ENCODE measurements at regions not wholly inside any gene's neighbourhood (a gene's known extent, or its start where the extent isn't known, plus 50 kb on each side); places are given as distances from the start of the nearest gene placed in this dataset.

DNA sequence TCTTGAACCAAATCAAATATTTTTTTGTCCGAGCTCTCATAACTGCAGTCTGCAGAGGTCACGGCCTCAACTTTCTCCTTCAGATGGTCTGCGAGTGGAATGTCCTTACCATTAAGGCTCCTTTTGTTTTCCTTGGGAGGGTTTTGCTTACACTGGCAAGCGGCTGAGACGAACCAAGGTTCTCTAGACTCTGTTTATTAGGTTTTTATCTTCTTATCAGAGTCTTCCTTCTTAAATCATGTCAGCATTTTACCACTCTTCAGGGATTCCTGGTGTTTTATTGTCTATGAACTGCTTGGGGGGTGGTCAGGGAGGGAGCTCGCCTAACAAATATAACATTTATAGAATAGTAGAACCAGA lies 773.7 kb upstream of the NR2F2 start:
- peak; percentile 83 for DNase-seq (ENCODE audit: low read depth, low spot score)

DNA sequence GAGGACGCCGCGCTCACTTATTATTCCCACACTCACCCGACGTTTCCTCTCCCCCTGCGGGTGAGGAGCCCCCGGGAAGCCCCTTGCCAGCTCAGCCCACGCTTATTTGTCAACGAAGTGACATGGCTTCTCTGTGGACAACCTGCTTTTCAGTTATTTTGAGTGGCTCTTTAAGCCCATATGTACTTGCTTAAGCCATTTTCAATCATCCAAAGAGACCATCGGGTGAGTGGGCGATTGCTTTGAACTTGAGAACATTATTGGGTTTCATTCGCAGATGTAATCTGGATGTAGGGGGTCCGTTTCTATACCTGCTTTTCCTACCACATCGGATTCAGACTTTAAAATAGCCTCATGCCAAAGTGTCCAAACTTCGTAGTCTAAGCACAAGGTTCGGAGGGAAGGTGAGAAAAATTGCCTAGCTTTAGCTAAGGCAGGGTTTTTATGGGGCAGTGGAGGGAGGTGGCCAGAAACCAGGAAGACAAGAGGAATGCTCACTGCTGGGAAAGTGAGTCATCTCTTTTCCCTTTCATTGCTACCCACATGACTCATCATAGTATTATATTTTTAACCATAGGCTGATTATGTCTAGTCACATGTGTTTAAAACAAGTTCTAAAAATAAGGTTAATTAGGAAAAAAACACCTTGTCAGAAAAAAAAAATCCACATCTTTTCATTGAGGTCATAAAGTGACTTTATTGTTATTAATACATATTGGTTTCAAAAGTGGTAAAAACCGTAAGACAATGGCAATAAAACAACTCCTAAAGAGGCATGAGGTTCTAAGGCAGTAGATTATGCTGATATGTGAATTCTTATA lies 773.1 kb upstream of the NR2F2 start:
- DNase-seq (ENCODE audit: low read depth, low spot score): peak; percentile 67

- no peak for DNase-seq (ENCODE audit: low read depth, low spot score)
These were observed 772.4 kb upstream of the NR2F2 start for GRCh38 chr15:95558131-95558530.

GRCh38 chr15:95558916-95559315 lies 771.6 kb upstream of the NR2F2 start:
- no peak for DNase-seq (ENCODE audit: low read depth, low spot score)

- DNase-seq (ENCODE audit: low read depth, low spot score): no peak
These were observed 770.6 kb upstream of the NR2F2 start for GRCh38 chr15:95559875-95560394.

DNA sequence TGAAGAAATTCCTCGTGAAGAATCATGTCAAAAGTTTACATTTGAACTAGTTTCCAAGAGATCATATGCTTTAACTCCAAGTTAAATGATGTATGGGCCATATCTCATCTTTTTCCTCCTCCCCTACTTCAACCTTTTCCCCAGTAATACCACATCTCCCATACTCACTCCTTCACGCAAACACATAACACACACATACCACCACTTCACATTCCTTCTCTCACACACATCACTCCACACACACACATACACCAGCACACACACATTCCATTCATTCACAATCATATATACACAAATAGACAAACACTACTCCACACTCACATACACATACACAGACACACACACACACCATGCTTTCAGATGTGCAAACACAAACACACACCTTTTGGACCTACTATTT lies 769.0 kb upstream of the NR2F2 start:
- DNase-seq (ENCODE audit: low read depth, low spot score): no peak

- DNase-seq (ENCODE audit: low read depth, low spot score): no peak
These were observed 766.9 kb upstream of the NR2F2 start for GRCh38 chr15:95563634-95564033.

DNA sequence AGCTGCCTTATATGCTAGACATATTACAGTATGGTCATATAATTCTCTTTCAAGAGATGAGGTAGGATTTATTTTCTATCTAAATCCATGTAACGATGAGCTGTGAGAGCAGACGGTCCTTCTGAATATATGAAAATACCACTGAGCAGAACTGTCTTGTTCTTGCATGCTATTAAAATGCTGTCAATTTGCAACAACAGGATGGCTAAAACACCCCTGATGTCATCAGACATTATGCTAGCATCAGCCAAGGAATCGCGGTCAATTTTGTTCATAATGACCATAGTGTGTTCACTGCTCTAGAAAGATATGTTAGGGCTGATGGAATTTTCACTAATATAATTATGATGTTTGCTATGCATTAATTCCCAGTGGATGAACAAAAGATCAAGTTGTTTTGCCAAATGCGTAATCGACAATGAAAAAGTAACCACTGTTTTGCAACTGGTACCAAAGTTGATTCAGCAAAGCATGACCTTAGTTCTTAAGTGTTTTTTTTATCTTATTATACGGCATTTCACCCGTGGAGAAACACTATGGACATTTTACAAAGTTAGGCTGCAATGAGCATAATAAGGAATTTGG lies 765.4 kb upstream of the NR2F2 start:
- DNase-seq (ENCODE audit: low read depth, low spot score): no peak

DNA sequence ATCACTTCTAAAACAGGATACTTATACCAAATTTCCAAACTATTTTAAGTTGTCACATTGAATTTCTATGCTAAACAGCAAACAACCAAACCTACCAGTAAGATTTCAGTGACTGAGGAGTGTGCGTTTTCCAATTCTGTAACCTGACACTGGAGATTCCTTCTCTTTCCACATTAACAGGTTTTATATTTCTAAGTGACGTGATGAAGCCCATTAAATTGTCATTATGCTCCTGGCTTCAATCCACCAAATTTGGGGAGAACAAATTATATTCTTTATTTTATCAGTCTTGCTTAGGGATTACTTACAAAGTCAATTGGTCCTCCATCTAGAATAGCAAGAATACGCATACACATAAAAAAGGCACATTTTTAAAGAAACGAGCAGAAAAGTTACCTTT lies 764.8 kb upstream of the NR2F2 start:
- no peak for DNase-seq (ENCODE audit: low read depth, low spot score)

DNA sequence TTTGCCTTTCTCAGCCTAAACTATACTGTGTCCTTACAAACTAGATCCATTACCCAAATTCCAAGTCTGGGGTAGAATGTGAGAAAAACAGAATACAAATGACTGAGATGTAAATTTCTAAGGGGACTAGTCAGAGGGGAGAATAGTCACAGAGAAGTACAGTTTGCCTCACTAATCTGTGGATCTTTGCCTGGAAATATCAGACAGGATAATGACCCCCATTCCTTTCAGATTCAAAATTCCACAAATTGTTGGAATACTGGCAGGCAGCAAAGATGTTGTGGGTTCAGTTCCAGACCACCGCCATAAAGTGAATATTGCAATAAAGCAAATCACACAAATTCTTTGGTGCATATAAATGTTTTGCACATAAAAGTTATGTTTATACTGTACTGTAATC lies 762.8 kb upstream of the NR2F2 start:
- DNase-seq (ENCODE audit: low read depth, low spot score): no peak

DNA sequence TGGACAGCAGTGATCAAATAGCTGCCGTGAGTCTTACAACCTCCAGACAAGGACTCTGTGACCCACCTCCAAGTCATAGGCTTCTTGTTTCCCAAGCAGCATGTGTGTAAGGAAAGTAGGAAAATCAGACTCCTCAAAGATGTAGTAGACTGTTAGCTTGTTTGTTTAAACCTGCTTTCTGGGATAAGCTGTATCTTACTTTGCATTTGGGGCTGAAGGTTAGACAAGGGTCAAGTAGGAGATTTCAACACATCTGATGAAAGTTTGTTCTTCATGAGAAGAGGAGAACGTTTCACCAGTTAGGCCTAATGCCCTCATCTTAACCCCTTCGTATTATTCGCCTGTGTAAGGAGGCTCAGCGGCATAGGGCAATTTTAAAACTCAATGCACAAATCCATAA lies 756.4 kb upstream of the NR2F2 start:
- DNase-seq (ENCODE audit: low read depth, low spot score): no peak

- DNase-seq (ENCODE audit: low read depth, low spot score): no peak
These were observed 752.6 kb upstream of the NR2F2 start for GRCh38 chr15:95577927-95578326.

DNA sequence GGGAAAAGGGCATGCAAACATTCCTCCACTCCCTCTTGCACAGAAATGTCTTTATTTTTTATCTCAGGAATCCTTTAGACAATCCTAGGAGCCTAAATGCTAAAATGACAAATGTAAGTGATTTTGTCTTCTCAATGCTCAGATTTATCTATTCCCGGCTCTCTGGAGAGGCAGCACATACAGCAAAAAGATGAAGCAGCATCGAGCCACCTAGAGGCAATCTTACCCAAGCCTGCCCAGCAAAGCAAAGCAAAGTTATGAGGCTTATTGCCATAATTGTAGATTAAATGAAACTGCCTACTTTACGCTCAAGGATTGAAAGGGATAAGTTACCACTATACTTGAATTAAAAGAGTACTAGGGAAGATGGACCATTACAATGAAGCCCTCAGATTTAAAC lies 750.4 kb upstream of the NR2F2 start:
- DNase-seq (ENCODE audit: low read depth, low spot score): no peak

- no peak for DNase-seq (ENCODE audit: low read depth, low spot score)
These were observed 748.9 kb upstream of the NR2F2 start for GRCh38 chr15:95581595-95581994.

DNA sequence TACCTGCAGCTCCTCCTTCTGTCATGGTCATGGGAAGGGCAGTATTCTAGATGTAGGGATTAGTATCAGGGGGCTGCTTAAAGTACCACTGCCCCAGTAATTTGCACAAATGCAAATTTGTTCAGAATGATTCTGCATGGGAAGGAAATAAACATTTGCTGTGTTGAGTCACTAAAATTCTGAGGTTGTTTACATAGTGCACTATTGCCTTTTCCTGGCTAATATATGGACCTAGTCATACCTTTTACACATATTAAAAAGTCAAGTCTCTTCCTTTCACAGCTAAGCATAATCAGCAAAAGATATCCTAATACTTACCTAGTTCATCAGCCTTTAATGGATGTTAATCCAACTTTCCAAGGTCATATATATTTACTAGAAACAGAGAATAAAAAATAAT lies 746.4 kb upstream of the NR2F2 start:
- DNase-seq (ENCODE audit: low read depth, low spot score): no peak

- no peak for DNase-seq (ENCODE audit: low read depth, low spot score)
These were observed 742.4 kb upstream of the NR2F2 start for GRCh38 chr15:95588056-95588455.

DNA sequence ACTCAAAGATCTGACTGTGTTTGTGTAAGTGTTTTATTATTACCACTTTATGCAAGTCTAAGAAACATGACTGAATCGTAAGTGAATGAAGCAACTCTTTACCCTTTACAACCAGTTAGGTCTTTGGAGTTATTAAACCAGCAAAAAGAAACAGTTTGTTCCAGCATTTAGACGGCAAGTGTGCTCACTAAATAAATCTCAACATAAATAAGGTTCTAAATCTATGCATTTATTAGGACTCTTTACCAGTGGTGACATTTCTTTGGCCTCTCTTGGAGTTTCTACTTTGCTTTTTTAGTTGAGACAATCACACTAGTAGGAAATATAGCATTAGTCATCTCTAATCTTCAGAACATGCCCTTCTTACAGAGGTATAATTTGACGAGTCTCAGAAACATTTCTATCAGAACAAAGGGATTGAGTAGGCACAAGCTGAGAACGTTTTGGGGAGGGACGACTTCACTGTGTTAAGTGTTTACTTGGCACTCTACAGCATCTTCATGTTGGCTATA lies 739.9 kb upstream of the NR2F2 start:
- DNase-seq (ENCODE audit: low read depth, low spot score): no peak

- no peak for DNase-seq (ENCODE audit: low read depth, low spot score)
These were observed 739.2 kb upstream of the NR2F2 start for GRCh38 chr15:95591270-95591669.

- DNase-seq (ENCODE audit: low read depth, low spot score): no peak
These were observed 738.6 kb upstream of the NR2F2 start for GRCh38 chr15:95591886-95592285.

DNA sequence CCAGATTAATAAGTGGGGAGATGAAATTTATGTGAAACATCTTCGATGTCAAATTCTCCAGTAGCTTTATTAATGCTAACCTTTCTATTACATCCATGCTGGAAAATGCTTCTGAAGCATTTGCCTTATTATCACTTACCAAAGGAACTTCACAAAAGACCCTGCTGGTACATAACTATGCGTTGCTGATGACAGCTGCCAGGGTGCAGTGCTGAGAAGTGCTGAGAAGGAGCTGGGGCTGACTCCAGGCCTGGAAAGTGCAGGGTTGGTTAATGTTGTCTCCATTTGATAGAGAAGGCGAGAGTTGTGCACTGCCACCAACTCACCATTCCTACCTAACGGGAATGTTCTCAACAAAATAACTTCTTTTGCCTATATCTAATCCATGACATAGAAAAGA lies 736.0 kb upstream of the NR2F2 start:
- DNase-seq (ENCODE audit: low read depth, low spot score): no peak

GRCh38 chr15:95595759-95596158 lies 734.7 kb upstream of the NR2F2 start:
- DNase-seq (ENCODE audit: low read depth, low spot score): no peak

DNA sequence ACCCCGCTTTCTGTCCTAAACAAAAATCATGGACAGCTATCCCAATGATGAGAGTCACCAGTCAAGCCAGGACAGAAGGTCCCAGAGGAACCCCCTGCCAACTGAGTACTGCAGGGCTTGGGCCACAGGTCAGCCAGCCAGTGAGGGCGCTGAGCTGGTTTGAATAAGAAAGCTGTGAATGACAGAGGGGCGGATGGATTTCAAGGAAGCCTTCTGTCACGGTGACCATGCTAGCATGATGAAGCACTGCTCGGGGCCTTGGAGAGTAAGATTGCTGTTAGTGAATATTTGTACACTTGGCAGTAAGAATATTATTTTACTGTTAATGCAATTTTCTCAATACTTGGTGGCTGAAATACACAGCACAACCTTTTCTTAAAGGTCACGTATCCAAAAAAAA lies 734.0 kb upstream of the NR2F2 start:
- no peak for DNase-seq (ENCODE audit: low read depth, low spot score)

DNA sequence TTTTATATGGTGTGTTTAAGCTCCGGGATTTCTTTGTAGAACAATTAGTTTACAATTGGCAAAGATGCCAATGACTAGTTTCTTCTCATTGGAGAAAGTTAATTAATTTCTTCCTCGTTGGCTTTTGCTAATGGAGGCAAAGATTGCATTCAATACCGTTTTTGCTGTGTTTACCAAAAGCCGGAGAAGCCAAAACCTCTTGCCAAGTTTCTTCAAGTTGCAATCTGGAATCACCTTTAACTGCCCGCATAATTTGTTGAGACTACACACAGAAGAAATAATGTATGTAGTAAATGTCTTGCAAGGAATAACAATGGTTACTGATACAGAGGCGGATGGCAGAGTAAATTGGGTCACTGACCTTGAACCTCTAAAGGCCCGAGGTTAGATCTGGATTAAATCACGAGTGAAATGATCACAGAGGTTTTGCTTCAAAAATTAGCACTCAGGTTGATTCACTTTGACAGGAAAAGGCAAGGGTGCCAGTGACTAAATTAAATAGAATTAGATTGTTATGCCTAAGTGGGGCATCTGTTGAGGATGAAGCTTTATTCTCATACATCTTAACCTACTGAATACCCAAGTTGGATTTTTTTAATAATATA lies 732.1 kb upstream of the NR2F2 start:
- DNase-seq (ENCODE audit: low read depth, low spot score): no peak

Data from brain pericyte (primary cell).